ENCODE measurements at regions not wholly inside any gene's neighbourhood (a gene's known extent, or its start where the extent isn't known, plus 50 kb on each side); places are given as distances from the start of the nearest gene placed in this dataset.

GRCh38 chr5:60297658-60298057 lies 402.3 kb downstream of the DEPDC1B start:
- H3K4me3 ChIP-seq (ENCODE audit: low read length): no peak overlapping the region
- no peak overlapping the region for H3K9ac ChIP-seq (ENCODE audit: low read length)
- no peaks in the 10 kb centered on the region for H3K36me3 ChIP-seq (ENCODE audit: control insufficient read depth, insufficient read depth, low read length)
- H3K27me3 ChIP-seq (ENCODE audit: control insufficient read depth, insufficient read depth, low read length): no peaks in the 10 kb centered on the region
- H3K4me1 ChIP-seq (ENCODE audit: control insufficient read depth, insufficient read depth, low read length): no peaks in the 10 kb centered on the region
- no peaks in the 10 kb centered on the region for H3K9me3 ChIP-seq (ENCODE audit: control insufficient read depth, low read length)

GRCh38 chr5:60295423-60295822 lies 401.9 kb upstream of the PDE4D start:
- H3K4me1 ChIP-seq (ENCODE audit: control insufficient read depth, insufficient read depth, low read length): no peaks in the 10 kb centered on the region
- H3K27me3 ChIP-seq (ENCODE audit: control insufficient read depth, insufficient read depth, low read length): no peaks in the 10 kb centered on the region
- H3K9me3 ChIP-seq (ENCODE audit: control insufficient read depth, low read length): no peaks in the 10 kb centered on the region
- H3K4me3 ChIP-seq (ENCODE audit: low read length): no peak overlapping the region
- no peaks in the 10 kb centered on the region for H3K36me3 ChIP-seq (ENCODE audit: control insufficient read depth, insufficient read depth, low read length)
- H3K9ac ChIP-seq (ENCODE audit: low read length): no peak overlapping the region

GRCh38 chr5:60293518-60293917 lies 400.0 kb upstream of the PDE4D start:
- no peak overlapping the region for H3K9ac ChIP-seq (ENCODE audit: low read length)
- no peaks in the 10 kb centered on the region for H3K36me3 ChIP-seq (ENCODE audit: control insufficient read depth, insufficient read depth, low read length)
- H3K27me3 ChIP-seq (ENCODE audit: control insufficient read depth, insufficient read depth, low read length): no peaks in the 10 kb centered on the region
- no peaks in the 10 kb centered on the region for H3K4me1 ChIP-seq (ENCODE audit: control insufficient read depth, insufficient read depth, low read length)
- H3K4me3 ChIP-seq (ENCODE audit: low read length): no peak overlapping the region
- no peaks in the 10 kb centered on the region for H3K9me3 ChIP-seq (ENCODE audit: control insufficient read depth, low read length)

GRCh38 chr5:60287174-60287771 lies 393.7 kb upstream of the PDE4D start:
- no peak overlapping the region for H3K9ac ChIP-seq (ENCODE audit: low read length)
- H3K9me3 ChIP-seq (ENCODE audit: control insufficient read depth, low read length): no peaks in the 10 kb centered on the region
- H3K4me1 ChIP-seq (ENCODE audit: control insufficient read depth, insufficient read depth, low read length): no peaks in the 10 kb centered on the region
- no peaks in the 10 kb centered on the region for H3K36me3 ChIP-seq (ENCODE audit: control insufficient read depth, insufficient read depth, low read length)
- no peaks in the 10 kb centered on the region for H3K27me3 ChIP-seq (ENCODE audit: control insufficient read depth, insufficient read depth, low read length)
- H3K4me3 ChIP-seq (ENCODE audit: low read length): no peak overlapping the region

- no peak overlapping the region for H3K9ac ChIP-seq (ENCODE audit: low read length)
- no peaks in the 10 kb centered on the region for H3K36me3 ChIP-seq (ENCODE audit: control insufficient read depth, insufficient read depth, low read length)
- no peaks in the 10 kb centered on the region for H3K9me3 ChIP-seq (ENCODE audit: control insufficient read depth, low read length)
- H3K4me3 ChIP-seq (ENCODE audit: low read length): no peak overlapping the region
- no peaks in the 10 kb centered on the region for H3K4me1 ChIP-seq (ENCODE audit: control insufficient read depth, insufficient read depth, low read length)
- no peaks in the 10 kb centered on the region for H3K27me3 ChIP-seq (ENCODE audit: control insufficient read depth, insufficient read depth, low read length)
Observed at GRCh38 chr5:60285910-60286309, 392.4 kb upstream of the PDE4D start.

GRCh38 chr5:60280943-60281342 lies 387.4 kb upstream of the PDE4D start:
- Histone ChIP-seq H3K36me3 (ENCODE audit: control insufficient read depth, insufficient read depth, low read length) (no peaks in the 10 kb centered on the region), H3K4me1 (ENCODE audit: control insufficient read depth, insufficient read depth, low read length) (no peaks in the 10 kb centered on the region), H3K4me3 (ENCODE audit: low read length) (no peak overlapping the region)

GRCh38 chr5:60277941-60278340 lies 384.4 kb upstream of the PDE4D start:
- Histone ChIP-seq H3K4me3 (ENCODE audit: low read length) (no peak overlapping the region), H3K9ac (ENCODE audit: low read length) (no peak overlapping the region), H3K36me3 (ENCODE audit: control insufficient read depth, insufficient read depth, low read length) (no peaks in the 10 kb centered on the region), H3K27me3 (ENCODE audit: control insufficient read depth, insufficient read depth, low read length) (no peaks in the 10 kb centered on the region), H3K4me1 (ENCODE audit: control insufficient read depth, insufficient read depth, low read length) (no peaks in the 10 kb centered on the region), H3K9me3 (ENCODE audit: control insufficient read depth, low read length) (no peaks in the 10 kb centered on the region)

More at GRCh38 chr5:60280943-60281342, 387.4 kb upstream of the PDE4D start:
- Histone ChIP-seq H3K9me3 (ENCODE audit: control insufficient read depth, low read length) (no peaks in the 10 kb centered on the region), H3K27me3 (ENCODE audit: control insufficient read depth, insufficient read depth, low read length) (no peaks in the 10 kb centered on the region), H3K9ac (ENCODE audit: low read length) (no peak overlapping the region)

GRCh38 chr5:60274747-60275146 lies 381.2 kb upstream of the PDE4D start:
- no peaks in the 10 kb centered on the region for H3K36me3 ChIP-seq (ENCODE audit: control insufficient read depth, insufficient read depth, low read length)
- H3K9ac ChIP-seq (ENCODE audit: low read length): no peak overlapping the region
- H3K9me3 ChIP-seq (ENCODE audit: control insufficient read depth, low read length): no peaks in the 10 kb centered on the region
- H3K4me3 ChIP-seq (ENCODE audit: low read length): no peak overlapping the region
- no peaks in the 10 kb centered on the region for H3K27me3 ChIP-seq (ENCODE audit: control insufficient read depth, insufficient read depth, low read length)
- H3K4me1 ChIP-seq (ENCODE audit: control insufficient read depth, insufficient read depth, low read length): no peaks in the 10 kb centered on the region

GRCh38 chr5:60271517-60271916 lies 378.0 kb upstream of the PDE4D start:
- Histone ChIP-seq H3K4me3 (ENCODE audit: low read length) (no peak overlapping the region), H3K9me3 (ENCODE audit: control insufficient read depth, low read length) (no peaks in the 10 kb centered on the region), H3K36me3 (ENCODE audit: control insufficient read depth, insufficient read depth, low read length) (no peaks in the 10 kb centered on the region), H3K27me3 (ENCODE audit: control insufficient read depth, insufficient read depth, low read length) (no peaks in the 10 kb centered on the region), H3K4me1 (ENCODE audit: control insufficient read depth, insufficient read depth, low read length) (no peaks in the 10 kb centered on the region), H3K9ac (ENCODE audit: low read length) (no peak overlapping the region)

GRCh38 chr5:60267907-60268306 lies 374.4 kb upstream of the PDE4D start:
- Histone ChIP-seq H3K9ac (ENCODE audit: low read length) (no peak overlapping the region), H3K27me3 (ENCODE audit: control insufficient read depth, insufficient read depth, low read length) (no peaks in the 10 kb centered on the region), H3K4me3 (ENCODE audit: low read length) (no peak overlapping the region), H3K9me3 (ENCODE audit: control insufficient read depth, low read length) (no peaks in the 10 kb centered on the region), H3K36me3 (ENCODE audit: control insufficient read depth, insufficient read depth, low read length) (no peaks in the 10 kb centered on the region), H3K4me1 (ENCODE audit: control insufficient read depth, insufficient read depth, low read length) (no peaks in the 10 kb centered on the region)

GRCh38 chr5:60263346-60263745 lies 369.8 kb upstream of the PDE4D start:
- Histone ChIP-seq H3K36me3 (ENCODE audit: control insufficient read depth, insufficient read depth, low read length) (no peaks in the 10 kb centered on the region), H3K9me3 (ENCODE audit: control insufficient read depth, low read length) (no peaks in the 10 kb centered on the region), H3K4me1 (ENCODE audit: control insufficient read depth, insufficient read depth, low read length) (no peaks in the 10 kb centered on the region), H3K9ac (ENCODE audit: low read length) (no peak overlapping the region), H3K27me3 (ENCODE audit: control insufficient read depth, insufficient read depth, low read length) (no peaks in the 10 kb centered on the region), H3K4me3 (ENCODE audit: low read length) (no peak overlapping the region)

GRCh38 chr5:60262576-60263295 lies 369.2 kb upstream of the PDE4D start:
- no peak overlapping the region for H3K4me3 ChIP-seq (ENCODE audit: low read length)
- no peaks in the 10 kb centered on the region for H3K27me3 ChIP-seq (ENCODE audit: control insufficient read depth, insufficient read depth, low read length)
- H3K36me3 ChIP-seq (ENCODE audit: control insufficient read depth, insufficient read depth, low read length): no peaks in the 10 kb centered on the region
- H3K4me1 ChIP-seq (ENCODE audit: control insufficient read depth, insufficient read depth, low read length): no peaks in the 10 kb centered on the region
- H3K9ac ChIP-seq (ENCODE audit: low read length): no peak overlapping the region
- no peaks in the 10 kb centered on the region for H3K9me3 ChIP-seq (ENCODE audit: control insufficient read depth, low read length)

Data from mucosa of stomach (tissue), 1 donor.